Neuron (in vitro differentiated cells): ENCODE measurements at regions not wholly inside any gene's neighbourhood (a gene's known extent, or its start where the extent isn't known, plus 50 kb on each side); places are given as distances from the start of the nearest gene placed in this dataset.
"Not testable (repeated sequence)": the region's sequence is repeated elsewhere in the genome, so short reads cannot be mapped to it uniquely, and the experiment has no call there.

Experiments
- H2AFZ ChIP-seq: one replicate; pipeline ENCODE4 v1.6.1; 2013; ENCODE audit warnings: low read depth, mild to moderate bottlenecking, inconsistent platforms, low read length, moderate library complexity
- H3K27me3 ChIP-seq: one replicate; pipeline ENCODE4 v1.6.1; 2013; ENCODE audit warnings: low read length; ENCODE audit not compliant: insufficient read depth
- H3K36me3 ChIP-seq: one replicate; pipeline ENCODE4 v1.6.1; 2013; ENCODE audit warnings: low read length; ENCODE audit not compliant: insufficient read depth
- H3K4me1 ChIP-seq: one replicate; pipeline ENCODE4 v1.6.1; 2013; ENCODE audit warnings: low read length; ENCODE audit not compliant: insufficient read depth
- H3K4me3 ChIP-seq: 2 replicates; pipeline ENCODE4 v1.5.1; 2013; ENCODE audit warnings: mild to moderate bottlenecking, low read length, moderate library complexity
- H3K9me3 ChIP-seq: one replicate; pipeline ENCODE4 v1.6.1; 2013; ENCODE audit warnings: low read length

DNA sequence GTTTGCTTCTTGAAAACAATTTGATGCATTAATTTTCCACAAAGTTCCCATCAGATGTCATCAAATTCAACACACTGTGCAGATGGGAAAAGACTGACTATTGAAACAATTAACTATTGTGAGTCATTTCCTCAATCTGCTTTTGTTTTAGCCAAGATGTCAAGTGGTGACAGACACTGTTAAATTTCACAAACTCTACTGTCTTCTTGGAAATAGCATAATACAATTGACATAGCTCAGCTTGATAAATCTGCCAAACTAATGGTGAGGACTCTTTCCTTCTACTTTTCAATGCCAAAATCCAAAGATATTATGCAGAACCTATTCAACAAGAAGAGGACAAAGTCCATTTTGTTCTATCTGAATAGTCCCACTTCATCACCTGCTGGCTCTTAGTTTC is 242.3 kb downstream of the CAAP1 start:
- H3K4me1 ChIP-seq = no peaks in the 10 kb centered on the region
- no peak overlapping the region for H3K4me3 ChIP-seq
- H3K9me3 ChIP-seq = no peaks in the 10 kb centered on the region
- H3K27me3 ChIP-seq = no peaks in the 10 kb centered on the region
- no peaks in the 10 kb centered on the region for H3K36me3 ChIP-seq
- no peak overlapping the region for H2AFZ ChIP-seq

DNA sequence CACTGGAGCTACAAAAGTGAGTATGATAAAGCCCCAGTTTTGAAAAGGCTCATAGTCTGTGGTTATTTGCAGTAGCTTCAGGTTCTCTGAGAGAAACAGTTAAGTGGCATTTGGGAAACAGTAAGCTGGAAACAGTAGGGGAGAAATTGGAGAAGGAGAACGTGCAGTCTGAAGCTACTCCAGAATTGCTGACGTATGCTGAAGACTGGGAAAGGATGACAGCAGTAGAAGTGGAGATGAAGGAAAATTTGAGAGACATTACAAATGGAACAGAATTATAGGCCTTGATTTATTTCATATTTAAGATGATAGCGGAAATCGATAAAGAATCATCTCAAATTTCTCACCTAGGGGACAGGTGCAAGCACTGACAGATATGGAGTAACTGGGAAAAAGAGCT is 248.8 kb downstream of the CAAP1 start:
- Histone ChIP-seq H3K4me3 (no peak overlapping the region), H3K27me3 (no peaks in the 10 kb centered on the region), H3K36me3 (no peaks in the 10 kb centered on the region), H3K4me1 (no peaks in the 10 kb centered on the region), H3K9me3 (no peaks in the 10 kb centered on the region), H2AFZ (no peak overlapping the region)

DNA sequence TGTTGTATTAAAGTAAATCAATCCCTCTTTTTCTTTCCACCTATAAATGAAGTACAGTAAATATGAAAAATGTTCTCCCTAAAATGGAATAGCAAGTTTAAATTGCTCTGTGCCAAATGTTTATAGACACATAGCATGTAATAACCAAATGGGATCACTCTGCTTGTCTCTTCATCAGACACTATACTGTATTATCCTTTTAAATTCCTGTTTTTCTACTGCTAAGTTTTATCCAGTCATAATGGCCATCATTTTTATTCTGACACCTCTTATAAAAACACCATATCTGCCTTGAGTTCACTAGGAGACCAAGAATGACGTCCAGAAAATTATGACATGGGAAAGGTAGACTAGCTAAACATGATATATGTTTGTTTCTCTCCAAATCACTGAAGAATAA is 252.8 kb downstream of the CAAP1 start:
- Histone ChIP-seq H2AFZ (no peak overlapping the region), H3K9me3 (no peaks in the 10 kb centered on the region), H3K4me1 (peaks cover 24% of the 10 kb centered on the region), H3K4me3 (no peak overlapping the region), H3K27me3 (no peaks in the 10 kb centered on the region), H3K36me3 (no peaks in the 10 kb centered on the region)

DNA sequence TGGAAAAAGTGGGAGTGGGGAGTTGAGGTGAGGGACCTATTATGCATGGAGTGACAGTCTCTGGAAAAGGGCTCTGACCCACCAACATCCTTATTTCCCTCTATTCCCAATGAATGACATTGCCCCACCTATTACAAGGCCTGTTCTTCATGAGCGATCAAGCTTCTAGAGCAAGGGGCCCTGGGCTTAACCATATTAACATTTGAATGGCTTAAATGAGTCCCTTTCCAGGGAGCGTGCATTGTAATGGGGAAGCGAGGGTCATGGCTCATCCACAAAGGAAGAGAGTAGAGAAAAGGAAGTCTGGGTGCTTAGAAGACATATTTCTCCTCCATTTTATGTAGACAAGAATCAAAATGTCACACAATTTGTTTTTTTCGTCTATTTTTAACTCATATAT is 255.5 kb downstream of the CAAP1 start:
- Histone ChIP-seq H2AFZ (no peak overlapping the region), H3K4me3 (no peak overlapping the region), H3K36me3 (no peaks in the 10 kb centered on the region), H3K4me1 (peaks cover 24% of the 10 kb centered on the region), H3K9me3 (no peaks in the 10 kb centered on the region), H3K27me3 (no peaks in the 10 kb centered on the region)

DNA sequence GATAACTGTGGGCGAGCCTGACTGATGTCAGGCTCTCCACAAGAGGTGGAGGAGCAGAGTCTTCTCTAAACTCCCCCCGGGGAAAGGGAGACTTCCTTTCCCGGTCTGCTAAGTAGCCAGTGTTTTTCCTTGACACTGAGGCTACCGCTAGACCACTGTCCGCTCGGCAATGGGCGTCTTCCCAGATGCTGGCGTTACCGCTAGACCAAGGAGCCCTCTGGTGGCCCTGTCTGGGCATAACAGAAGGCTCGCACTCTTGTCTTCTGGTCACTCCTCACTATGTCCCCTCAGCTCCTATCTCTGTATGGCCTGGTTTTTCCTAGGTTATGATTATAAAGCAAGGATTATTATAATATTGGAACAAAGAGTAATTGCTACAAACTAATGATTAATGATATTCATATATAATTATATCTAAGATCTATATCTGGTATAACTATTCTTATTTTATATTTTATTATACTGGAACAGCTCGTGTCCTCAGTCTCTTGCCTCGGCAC is 278.7 kb downstream of the CAAP1 start:
- not testable (repeated sequence) for H3K4me3 ChIP-seq, H3K9me3 ChIP-seq, H3K4me1 ChIP-seq, H3K27me3 ChIP-seq, H3K36me3 ChIP-seq, H2AFZ ChIP-seq

DNA sequence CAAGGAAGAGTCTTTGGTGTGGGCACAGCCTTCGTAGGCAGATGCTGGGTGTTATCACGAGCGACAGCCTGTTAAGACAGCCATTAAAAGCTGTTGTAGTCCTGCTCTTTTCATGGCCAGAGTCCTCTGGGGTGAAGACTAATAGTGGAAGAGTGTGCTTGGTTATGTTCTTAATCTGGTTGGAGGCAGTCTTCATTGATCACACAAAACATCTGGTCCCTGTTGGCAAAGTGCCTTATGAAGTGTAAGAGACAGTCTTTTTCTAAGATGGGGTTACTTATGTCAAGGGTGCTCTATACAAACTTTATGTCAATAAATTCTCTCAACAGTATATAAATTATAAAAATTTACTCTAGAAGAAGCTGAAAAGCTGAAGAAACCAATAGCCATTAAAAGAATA is 280.4 kb downstream of the CAAP1 start:
- Histone ChIP-seq H3K9me3 (no peaks in the 10 kb centered on the region), H3K27me3 (no peaks in the 10 kb centered on the region), H2AFZ (no peak overlapping the region), H3K4me3 (no peak overlapping the region), H3K36me3 (no peaks in the 10 kb centered on the region), H3K4me1 (no peaks in the 10 kb centered on the region)

DNA sequence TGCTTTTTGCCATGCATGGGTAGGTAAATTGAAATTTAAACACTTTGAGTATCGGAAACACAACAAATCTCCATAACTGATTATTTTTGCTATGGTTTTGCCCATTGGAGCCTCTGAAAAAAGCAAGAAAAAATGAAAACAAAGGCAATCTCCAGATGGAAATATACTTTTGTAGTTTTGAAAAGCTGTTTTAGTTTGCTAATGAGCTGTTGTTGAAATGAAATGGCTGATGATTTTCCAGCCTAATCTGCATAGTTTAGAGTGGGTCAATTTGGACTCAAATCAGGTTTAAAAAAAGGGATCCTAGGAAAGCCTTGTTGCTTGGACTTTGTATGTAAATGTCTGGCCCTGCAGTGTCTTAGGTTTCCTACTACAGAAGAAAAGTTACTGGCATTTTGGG is 285.8 kb downstream of the CAAP1 start:
- no peaks in the 10 kb centered on the region for H3K27me3 ChIP-seq
- H3K4me3 ChIP-seq = no peak overlapping the region
- H3K36me3 ChIP-seq = no peaks in the 10 kb centered on the region
- peaks cover 16% of the 10 kb centered on the region for H3K4me1 ChIP-seq
- no peaks in the 10 kb centered on the region for H3K9me3 ChIP-seq
- no peak overlapping the region for H2AFZ ChIP-seq

DNA sequence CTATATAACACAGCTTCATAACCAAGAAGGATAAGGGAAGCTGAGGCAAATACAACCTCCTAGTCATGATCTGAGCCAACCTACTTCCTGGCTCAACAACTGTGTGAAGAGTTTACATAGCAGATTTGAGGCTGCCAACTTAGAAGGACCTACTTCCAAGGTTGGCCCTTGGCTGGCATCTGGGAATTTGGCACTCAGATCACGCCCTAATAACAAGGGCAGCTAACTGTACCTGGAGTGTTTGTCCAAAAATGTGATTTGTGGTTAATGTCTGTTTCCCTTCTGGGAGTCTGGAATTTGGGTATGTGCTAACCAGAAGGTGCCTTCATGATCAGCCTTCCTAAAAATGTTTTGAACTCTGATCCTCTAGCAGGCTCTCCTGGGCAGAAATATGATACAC is 287.2 kb downstream of the CAAP1 start:
- Histone ChIP-seq H3K4me1 (peaks cover 17% of the 10 kb centered on the region), H3K4me3 (no peak overlapping the region), H2AFZ (no peak overlapping the region), H3K9me3 (no peaks in the 10 kb centered on the region), H3K36me3 (no peaks in the 10 kb centered on the region), H3K27me3 (no peaks in the 10 kb centered on the region)

DNA sequence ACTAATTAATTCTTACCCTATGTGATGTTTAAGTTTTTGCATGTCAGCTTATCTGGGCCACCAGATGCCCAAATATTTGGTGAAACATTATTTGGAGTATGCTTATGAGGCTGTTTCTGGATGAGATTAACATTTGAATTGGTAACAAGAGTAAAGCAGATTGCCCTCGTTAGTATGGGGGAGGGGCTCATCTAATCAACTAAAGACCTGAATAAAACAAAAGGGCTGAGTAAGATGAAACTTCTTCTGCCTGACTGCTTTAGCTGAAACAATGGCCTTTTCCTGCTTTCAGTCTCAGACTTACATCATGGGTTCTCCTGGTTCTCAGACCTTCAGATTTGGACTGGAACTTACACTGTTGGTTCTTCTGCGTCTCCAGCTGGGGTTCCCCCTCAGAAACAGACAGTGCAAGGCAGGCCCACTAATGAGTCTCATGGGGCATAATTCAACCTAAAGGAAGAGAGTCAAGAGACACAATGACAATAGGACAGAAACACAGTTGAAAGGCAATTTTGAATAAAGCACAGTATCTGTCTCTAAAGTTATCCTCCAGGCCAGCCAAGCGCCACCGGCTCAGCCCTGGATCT is 288.4 kb downstream of the CAAP1 start:
- Histone ChIP-seq H3K9me3 (no peaks in the 10 kb centered on the region), H3K4me3 (no peak overlapping the region), H3K36me3 (no peaks in the 10 kb centered on the region), H3K4me1 (peaks cover 21% of the 10 kb centered on the region), H2AFZ (no peak overlapping the region), H3K27me3 (no peaks in the 10 kb centered on the region)

DNA sequence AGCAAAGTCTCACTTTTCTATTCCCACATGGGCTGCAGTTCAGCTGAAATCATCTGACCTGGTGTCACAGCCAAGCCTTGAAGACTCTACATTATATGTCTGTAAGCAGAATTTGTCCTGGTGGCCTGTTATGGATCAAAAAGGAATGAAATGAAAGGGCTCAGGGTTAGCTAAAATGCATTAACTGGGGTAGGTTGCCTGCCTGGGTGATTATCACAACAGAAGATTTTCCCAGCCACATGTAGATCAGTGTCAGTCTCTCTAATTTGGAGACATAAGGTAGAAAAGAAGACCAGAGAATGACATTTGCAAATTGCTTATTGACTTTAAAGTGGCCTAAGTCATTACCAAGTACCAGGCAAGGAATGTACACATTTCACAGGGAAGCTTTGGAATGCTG is 289.0 kb downstream of the CAAP1 start:
- Histone ChIP-seq H3K27me3 (no peaks in the 10 kb centered on the region), H2AFZ (no peak overlapping the region), H3K36me3 (no peaks in the 10 kb centered on the region), H3K4me3 (no peak overlapping the region), H3K4me1 (peaks cover 21% of the 10 kb centered on the region), H3K9me3 (no peaks in the 10 kb centered on the region)

DNA sequence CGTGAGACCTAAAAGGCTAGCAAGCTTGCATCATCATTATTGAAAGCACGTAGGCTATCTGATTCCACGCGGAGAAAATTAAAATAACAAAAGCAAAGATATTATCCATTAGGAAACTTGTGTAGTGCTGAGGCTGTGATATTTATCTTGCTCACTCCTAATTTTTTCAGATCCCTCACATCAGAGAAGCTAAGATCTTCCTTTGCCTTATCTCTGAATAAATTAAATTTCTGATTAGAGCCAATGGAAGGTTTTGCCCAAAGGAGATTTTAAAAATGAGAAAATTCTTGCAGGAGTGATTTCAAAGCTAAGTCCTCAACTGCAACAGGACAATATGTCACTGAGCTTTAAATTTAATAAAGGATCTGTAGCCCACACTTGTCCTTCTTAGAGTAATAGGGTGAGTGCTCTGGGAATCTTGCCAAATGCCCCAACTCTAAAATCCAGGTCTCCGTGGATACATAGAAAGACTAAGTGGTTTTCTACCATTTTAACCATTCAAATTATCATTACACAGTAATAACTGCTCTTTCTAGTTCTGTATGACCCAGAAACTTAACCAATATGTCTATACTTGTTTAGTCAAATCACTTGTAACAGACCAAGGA is 295.0 kb downstream of the CAAP1 start:
- no peaks in the 10 kb centered on the region for H3K9me3 ChIP-seq
- H3K27me3 ChIP-seq = no peaks in the 10 kb centered on the region
- no peak overlapping the region for H3K4me3 ChIP-seq
- H3K4me1 ChIP-seq = peaks cover 12% of the 10 kb centered on the region
- no peaks in the 10 kb centered on the region for H3K36me3 ChIP-seq
- peak overlapping the region; percentile 51 for H2AFZ ChIP-seq

DNA sequence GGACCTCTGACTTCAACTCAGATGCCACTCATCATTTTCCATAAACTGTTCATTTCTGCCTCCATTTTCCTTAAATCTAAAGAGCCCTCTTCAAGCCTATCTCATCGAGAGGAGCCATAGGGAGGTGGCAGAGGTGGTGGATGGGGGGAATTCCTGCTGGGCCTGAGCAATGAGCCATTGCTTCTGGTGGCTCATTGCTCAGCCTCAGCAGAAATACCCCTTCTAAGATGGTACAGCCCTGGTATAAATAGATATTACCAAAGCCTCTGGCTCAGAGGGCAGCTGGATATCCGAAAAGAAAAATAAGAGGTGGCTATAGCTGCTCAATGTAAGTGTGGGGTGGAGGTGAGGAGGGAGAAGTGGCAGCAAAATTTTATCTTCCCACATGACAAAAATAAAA is 313.5 kb downstream of the CAAP1 start:
- Histone ChIP-seq H3K4me1 (no peaks in the 10 kb centered on the region), H3K4me3 (no peak overlapping the region), H3K27me3 (no peaks in the 10 kb centered on the region), H3K36me3 (no peaks in the 10 kb centered on the region), H2AFZ (no peak overlapping the region), H3K9me3 (no peaks in the 10 kb centered on the region)

DNA sequence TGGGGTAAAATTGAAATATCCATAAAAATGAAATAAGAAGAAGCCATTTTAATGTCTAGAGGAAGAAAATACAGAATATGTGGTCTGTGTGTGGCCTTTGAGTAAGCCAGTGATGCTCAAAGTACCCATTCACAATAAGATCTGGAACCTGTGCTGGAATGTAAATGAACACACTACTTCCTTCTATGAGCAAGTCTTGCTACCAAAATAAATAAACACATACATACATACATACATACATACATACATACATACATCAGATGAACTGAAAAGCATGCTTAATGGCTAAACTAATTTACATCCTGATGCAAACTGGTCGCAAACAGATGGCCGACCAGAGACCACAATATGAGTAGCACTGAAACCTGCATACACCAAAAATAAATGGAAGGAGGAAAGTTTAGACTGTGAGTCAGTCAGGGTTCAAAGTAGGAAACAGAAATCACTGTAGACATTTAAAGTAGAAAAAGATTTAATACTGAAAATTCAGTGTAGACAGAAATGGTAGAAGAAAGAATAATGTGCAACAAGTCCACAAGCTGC is 317.6 kb downstream of the CAAP1 start:
- H3K4me3 ChIP-seq = no peak overlapping the region
- H3K36me3 ChIP-seq = no peaks in the 10 kb centered on the region
- no peaks in the 10 kb centered on the region for H3K4me1 ChIP-seq
- no peaks in the 10 kb centered on the region for H3K9me3 ChIP-seq
- no peak overlapping the region for H2AFZ ChIP-seq
- H3K27me3 ChIP-seq = no peaks in the 10 kb centered on the region

DNA sequence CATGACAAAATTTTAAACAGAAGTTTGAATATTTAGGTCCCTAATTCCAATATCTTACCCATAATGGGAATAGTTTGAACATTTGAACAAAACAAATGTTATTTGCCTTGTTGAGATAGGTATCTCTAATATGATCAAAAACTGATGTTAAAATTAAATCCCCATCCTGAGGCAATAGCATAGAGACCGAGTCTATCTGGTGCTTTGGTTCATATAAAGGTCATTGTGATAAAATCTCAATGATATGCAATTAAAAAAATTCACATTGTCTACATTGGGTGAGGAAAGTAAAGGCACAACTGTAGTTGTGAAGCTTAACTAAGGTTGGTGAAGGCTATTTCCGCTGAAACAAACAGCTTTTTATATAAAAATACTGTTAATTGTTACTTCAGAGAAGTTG is 318.3 kb downstream of the CAAP1 start:
- no peaks in the 10 kb centered on the region for H3K4me1 ChIP-seq
- H3K27me3 ChIP-seq = no peaks in the 10 kb centered on the region

More for the DNA sequence above, 318.3 kb downstream of the CAAP1 start:
- H3K36me3 ChIP-seq = no peaks in the 10 kb centered on the region
- no peak overlapping the region for H2AFZ ChIP-seq
- no peaks in the 10 kb centered on the region for H3K9me3 ChIP-seq
- no peak overlapping the region for H3K4me3 ChIP-seq
